HEK293T (cell line): ENCODE measurements at regions not wholly inside any gene's neighbourhood (a gene's known extent, or its start where the extent isn't known, plus 50 kb on each side); places are given as distances from the start of the nearest gene placed in this dataset.

ENCODE experiments used
- ARNT ChIP-seq: fragments of 450-650 bp; IDR thresholded peaks from 2 replicates; pipeline ENCODE4 v1.6.1; 2017; ENCODE audit warnings: mild to moderate bottlenecking
- BHLHE40 ChIP-seq: fragments of 450-650 bp; IDR thresholded peaks from 2 replicates; pipeline ENCODE4 v1.6.1; 2016; ENCODE audit warnings: mild to moderate bottlenecking, moderate library complexity, borderline replicate concordance
- ELF4 ChIP-seq: fragments of 450-650 bp; IDR thresholded peaks from 2 replicates; pipeline ENCODE4 v1.6.1; 2017; ENCODE audit warnings: antibody characterized with exemption
- FOXK2 ChIP-seq: fragments of 450-650 bp; IDR thresholded peaks from 2 replicates; pipeline ENCODE4 v1.6.1; 2016; ENCODE audit warnings: mild to moderate bottlenecking
- FOXM1 ChIP-seq: fragments of 450-650 bp; IDR thresholded peaks from 2 replicates; pipeline ENCODE4 v1.6.1; 2017; ENCODE audit warnings: mild to moderate bottlenecking, borderline replicate concordance
- LEF1 ChIP-seq: fragments of 450-650 bp; IDR thresholded peaks from 2 replicates; pipeline ENCODE4 v1.6.1; 2017; ENCODE audit warnings: mild to moderate bottlenecking, borderline replicate concordance
- NFRKB ChIP-seq: fragments of 450-650 bp; IDR thresholded peaks from 2 replicates; pipeline ENCODE4 v1.6.1; 2016; ENCODE audit warnings: mild to moderate bottlenecking, moderate library complexity
- PKNOX1 ChIP-seq: fragments of 450-650 bp; IDR thresholded peaks from 2 replicates; pipeline ENCODE4 v1.6.1; 2016
- SUZ12 ChIP-seq: fragments of 450-650 bp; IDR thresholded peaks from 2 replicates; pipeline ENCODE4 v1.6.1; 2016; ENCODE audit warnings: mild to moderate bottlenecking
- TARDBP ChIP-seq: fragments of 450-650 bp; IDR thresholded peaks from 2 replicates; pipeline ENCODE4 v1.6.1; 2016
- ZNF384 ChIP-seq: fragments of 450-650 bp; IDR thresholded peaks from 2 replicates; pipeline ENCODE4 v1.6.1; 2016

GRCh38 chr2:8496617-8497016, 185.2 kb upstream of the ID2 start:
- no peak for TF ChIP-seq PKNOX1
- TF ChIP-seq TARDBP = no peak
- no peak for TF ChIP-seq ARNT
- TF ChIP-seq FOXK2 = no peak
- TF ChIP-seq BHLHE40 = no peak
- no peak for TF ChIP-seq ZNF384
- no peak for TF ChIP-seq FOXM1
- no peak for TF ChIP-seq SUZ12
- TF ChIP-seq LEF1 = no peak
- TF ChIP-seq NFRKB = no peak
- no peak for TF ChIP-seq ELF4
